CD4-positive, alpha-beta T cell treated with Interleukin-15 for 4 hours (primary cell): ENCODE measurements at regions not wholly inside any gene's neighbourhood (a gene's known extent, or its start where the extent isn't known, plus 50 kb on each side); places are given as distances from the start of the nearest gene placed in this dataset.

Source experiments
- DNase-seq: peaks from one replicate; pipeline ENCODE4 v3.0.0-alpha.2; 2020; ENCODE audit warnings: low spot score

DNA sequence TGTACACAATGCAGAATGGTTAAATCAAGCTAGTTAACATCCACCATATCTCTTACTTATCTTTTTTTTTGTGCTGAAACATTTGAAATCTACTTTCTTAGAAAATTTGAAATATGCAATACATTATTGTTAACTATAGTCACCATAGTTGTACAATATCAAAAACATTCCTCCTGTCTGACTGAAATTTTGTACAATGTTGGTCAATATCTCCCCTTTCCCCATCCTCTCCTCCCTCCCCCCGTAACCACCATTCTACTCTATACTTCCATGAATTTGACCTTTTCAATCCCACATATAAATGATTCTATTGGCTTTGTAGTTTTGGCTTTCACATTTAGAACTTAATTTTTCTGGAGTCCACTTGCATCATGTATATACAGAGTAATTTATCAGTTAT, 63.5 kb upstream of the DCD start:
- DNase-seq, result no peak

DNA sequence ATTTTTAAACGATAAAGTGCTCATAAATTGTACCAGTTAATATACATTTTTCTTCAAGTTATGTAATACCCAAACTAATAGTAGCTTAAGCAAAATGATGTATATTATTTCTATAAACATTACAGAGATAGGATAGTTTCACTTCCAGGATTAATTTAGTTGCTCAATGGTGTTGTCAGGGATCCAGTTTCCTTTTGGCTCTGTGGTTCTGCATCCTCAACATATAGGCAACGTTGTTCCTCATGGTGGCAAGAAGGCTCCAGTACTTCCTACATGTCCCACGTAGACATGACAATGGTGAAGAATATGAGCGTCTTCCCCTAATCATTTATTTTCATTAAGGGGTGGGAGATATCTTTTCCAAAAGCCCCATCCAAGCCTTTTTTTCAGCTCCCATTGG, 60.7 kb upstream of the DCD start:
- no peak for DNase-seq

GRCh38 chr12:54704202-54704601, 56.0 kb upstream of the DCD start:
- DNase-seq, result no peak

GRCh38 chr12:54701940-54702592, 53.9 kb upstream of the DCD start:
- peak; percentile 61 for DNase-seq

- no peak for DNase-seq
Measured at GRCh38 chr12:54700849-54701248, 52.7 kb upstream of the DCD start.

- DNase-seq, result no peak
Measured at GRCh38 chr12:54700301-54700700, 52.1 kb upstream of the DCD start.
